GM18519 (cell line): ENCODE measurements at regions not wholly inside any gene's neighbourhood (a gene's known extent, or its start where the extent isn't known, plus 50 kb on each side); places are given as distances from the start of the nearest gene placed in this dataset.

Experiments used
- ATAC-seq: cut with Tn5 transposase; IDR thresholded peaks from one replicate; pipeline ENCODE4 v1.9.1; 2021; ENCODE audit warnings: mild to moderate bottlenecking, moderate library complexity; ENCODE audit not compliant: unreplicated experiment, low FRiP score

DNA sequence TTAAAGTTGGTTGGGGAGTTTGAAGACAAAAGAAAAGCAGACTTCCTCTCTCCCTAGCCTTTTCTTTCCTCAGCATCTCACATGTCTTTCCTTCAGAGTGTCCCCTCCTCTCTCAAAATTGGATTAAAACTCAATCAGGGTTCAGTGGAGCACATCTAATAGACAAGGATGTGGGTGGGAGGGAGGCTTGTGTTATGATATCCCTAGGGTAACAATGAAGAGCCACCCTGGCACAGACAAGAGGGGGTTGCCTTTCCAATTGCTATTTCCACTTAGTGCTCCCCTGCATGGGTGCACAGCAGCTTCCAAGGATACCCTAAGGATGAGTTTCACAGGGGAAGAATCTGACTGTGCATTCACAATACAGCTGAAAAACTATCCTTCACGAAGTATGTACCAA, 585.2 kb upstream of the C9orf72 start:
- no peak for ATAC-seq

DNA sequence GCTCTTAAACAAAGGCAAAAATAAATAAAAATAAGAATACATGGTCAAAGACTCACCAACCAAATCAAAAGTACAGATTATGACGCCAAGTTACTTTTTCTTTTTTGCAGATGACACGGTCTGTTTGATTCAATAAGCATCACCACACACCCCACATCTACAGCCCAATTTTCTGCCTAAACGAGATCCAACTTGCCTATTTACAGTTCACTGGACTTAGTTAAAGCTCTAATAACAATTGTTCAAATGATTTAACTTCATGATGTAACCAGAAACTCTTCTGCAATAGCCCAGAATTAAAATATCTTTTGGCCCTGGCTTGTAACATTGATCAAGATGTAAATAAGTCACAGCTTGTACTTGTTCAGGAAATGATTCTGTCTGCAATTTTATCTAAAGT, 590.3 kb upstream of the C9orf72 start:
- ATAC-seq: no peak

DNA sequence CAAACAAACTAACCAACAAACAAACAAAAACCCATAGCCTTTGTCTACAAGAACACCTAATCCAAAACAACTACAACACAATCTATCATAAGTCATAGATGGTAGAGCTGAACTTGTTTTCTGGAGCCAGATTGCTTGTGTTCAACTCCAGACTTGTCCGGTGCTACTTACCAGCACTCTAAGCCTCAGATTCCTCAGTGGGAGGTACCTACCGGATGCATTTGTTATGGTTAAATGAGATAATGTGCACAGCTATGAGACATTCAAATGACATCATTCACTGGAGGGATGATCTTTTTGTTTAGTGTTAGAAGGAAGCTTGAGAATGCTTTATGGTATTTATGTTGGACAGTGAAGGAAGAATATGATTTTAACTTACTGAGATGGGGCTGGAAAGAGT, 592.9 kb upstream of the C9orf72 start:
- no peak for ATAC-seq

DNA sequence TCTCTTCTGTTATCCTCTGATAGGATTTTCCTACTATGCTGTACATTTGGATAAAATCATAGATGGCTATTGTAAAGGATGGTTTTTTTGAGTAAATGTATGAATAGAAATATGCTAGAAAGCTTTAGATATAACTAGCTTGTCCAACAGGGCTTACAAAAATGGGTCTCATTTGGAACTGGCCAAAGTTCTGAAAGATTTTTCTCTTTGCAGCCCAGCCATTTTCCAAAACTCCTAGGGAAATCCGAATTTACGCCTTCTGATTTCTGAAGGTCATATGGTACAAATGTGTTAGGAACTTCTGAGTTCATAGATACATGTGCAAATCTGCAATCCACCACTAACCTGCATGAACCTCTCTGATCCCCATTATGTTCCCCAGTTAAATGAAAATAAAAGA, 603.9 kb upstream of the C9orf72 start:
- ATAC-seq: no peak

DNA sequence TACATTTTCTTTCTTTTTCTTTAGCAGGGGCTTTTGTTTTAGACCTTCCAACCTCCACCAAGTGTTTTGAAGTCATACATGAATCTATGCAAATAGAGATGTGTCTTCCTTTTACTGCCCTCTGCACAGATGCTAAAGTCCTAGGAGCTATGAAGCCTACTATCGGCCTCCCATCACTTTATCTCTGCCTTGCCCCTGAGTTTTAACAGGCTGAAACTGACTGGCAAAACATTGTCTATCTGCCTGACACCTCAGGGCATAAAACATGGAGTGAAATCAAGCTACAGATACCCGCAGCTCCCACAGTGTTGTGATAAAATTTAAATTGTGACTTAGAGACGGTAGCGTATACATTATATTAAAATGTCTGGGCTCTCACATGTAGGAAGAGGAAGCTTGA, 604.6 kb upstream of the C9orf72 start:
- ATAC-seq: no peak

DNA sequence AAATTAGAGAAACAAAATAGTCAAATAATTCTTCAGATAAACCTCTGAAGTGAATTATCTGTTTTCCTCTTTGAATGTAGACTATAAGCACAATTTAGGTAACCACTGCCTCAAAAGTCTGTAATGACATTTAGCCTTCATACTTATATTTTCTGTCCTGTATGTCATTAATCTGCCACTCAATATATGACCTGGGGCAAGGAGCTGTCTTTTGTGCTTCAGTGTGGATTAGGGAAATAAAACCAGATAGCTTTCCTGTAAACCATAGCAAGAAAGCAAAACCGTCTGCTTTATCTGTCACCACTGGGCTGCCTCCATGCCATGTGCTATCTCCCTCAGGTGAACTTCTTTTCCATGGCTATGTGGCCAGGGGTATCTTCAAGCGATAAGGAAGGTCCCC, 606.6 kb upstream of the C9orf72 start:
- ATAC-seq: no peak

DNA sequence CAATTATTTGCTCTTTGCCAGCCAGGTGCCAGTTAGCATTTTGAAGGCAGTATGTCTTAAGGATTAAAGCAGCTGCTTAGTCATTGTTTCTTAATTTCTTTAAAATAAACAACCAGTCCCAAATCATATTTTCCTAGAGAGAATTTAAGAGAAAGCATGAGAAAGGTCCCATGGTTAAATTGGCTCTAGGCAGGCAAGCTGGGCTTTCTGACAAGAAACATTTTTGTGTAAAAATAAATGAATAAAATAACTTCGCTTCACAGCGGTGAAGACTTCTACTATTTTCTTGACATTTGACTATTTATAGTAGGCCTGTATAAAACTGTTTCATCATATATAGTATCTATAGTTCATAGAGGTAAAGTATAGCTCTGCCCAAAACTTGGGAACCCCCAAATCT, 617.7 kb upstream of the C9orf72 start:
- no peak for ATAC-seq

DNA sequence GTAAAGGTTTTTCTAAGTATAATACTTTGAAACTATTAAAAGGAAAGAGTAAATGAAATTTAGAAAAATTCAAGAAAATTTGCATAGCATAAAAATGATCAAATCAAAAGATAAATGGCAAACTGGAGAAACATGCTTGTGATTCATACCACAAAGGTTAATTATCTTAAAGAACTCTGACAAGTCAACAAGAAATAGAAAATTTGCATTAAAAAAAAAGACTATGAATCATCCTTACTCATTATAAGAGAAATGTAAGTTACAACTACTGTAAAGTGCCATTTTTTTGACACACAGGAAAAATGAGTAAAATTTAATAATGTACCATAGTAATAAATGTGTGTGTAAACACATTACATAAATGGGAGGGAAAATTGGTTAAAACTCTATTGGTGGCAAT, 624.4 kb upstream of the C9orf72 start:
- no peak for ATAC-seq

DNA sequence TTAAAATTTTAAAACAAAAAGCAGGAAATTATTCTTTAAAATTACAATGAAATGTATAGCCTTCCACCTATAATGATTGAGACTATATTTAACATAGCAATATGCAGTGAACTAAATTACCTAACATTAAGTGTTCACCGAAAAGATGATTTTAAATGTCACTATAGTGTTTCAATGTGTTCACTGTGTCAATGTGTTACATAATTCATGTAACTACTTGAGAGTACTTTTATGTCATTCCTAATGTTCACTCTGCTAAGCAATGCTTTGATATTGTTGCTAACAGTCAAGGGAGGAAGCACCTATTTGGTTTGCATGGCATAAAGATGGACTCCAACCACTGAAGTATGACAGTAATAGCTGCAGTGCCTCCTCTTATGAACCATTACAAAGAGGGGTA, 629.8 kb upstream of the C9orf72 start:
- no peak for ATAC-seq

DNA sequence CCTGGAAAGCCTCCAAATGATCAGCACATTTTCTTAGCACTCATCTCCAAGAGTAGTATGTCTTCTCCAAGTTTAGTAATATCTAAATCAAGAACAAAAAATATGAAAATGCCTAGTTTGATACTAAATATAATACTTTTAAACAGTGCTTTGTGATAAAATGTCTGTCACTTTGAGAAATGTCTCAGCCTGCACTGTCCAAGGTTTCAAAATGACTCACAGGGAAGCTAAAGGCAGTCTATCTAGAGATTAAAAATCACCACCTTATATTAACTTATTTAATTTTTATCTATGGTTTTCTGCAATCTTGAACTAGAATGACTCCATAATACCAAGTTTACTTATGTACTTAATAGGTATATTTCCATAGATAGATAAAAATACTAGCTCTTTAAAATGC, 633.0 kb upstream of the C9orf72 start:
- no peak for ATAC-seq

DNA sequence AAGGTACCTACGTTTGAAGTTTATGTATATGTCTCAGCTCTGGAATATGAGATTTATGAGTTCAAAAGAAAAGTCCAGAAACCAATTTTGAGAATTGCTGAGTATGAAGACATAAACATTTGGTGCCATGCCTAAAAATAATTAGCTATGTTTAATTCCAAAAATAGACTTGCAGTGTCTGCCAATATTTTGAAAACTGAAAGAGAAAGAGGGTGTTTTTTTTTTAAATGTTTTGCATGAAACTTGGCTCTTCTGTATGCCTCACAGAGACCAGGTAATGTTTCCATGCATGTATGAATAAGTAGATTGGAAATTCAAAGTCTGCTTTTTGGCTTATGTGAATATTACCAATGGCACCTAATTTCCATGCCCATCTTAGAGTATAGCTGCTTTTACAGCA, 634.4 kb upstream of the C9orf72 start:
- no peak for ATAC-seq

DNA sequence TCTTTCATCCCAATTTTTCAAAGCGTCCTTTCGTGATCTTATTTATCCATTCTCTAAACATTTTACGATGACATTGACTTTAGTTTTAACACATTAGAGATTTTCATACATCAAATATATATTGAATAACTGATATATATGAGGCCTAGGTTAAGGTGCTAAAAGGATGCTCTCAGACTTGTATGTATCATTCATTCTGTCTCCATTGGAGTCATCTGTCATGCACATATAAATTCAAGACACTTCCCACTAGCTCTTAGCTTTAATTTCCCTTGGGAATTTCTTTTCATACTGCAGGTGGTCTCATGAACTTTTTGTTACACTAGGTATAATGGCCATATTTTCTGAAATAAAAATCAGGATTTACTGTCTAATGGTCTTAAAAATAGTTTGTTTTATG, 635.8 kb upstream of the C9orf72 start:
- ATAC-seq: no peak

DNA sequence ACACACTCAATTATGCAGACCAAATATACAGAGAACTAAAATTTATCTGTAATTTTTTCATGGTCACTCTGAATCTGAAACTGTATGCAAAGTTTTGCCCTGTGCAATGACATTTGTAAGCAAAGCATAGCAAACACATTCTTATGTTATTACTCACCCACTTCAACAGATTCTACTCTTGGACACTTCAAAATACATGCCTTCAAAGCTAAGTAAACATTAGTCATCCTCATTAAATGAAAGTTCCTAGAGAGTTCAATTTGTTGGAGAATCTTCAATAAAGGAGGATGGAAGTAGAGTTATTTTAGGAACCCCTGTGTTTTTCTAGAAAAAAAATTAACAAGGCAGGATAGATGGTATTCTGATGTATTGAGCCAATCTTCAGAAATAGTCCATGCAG, 639.7 kb upstream of the C9orf72 start:
- ATAC-seq: no peak

DNA sequence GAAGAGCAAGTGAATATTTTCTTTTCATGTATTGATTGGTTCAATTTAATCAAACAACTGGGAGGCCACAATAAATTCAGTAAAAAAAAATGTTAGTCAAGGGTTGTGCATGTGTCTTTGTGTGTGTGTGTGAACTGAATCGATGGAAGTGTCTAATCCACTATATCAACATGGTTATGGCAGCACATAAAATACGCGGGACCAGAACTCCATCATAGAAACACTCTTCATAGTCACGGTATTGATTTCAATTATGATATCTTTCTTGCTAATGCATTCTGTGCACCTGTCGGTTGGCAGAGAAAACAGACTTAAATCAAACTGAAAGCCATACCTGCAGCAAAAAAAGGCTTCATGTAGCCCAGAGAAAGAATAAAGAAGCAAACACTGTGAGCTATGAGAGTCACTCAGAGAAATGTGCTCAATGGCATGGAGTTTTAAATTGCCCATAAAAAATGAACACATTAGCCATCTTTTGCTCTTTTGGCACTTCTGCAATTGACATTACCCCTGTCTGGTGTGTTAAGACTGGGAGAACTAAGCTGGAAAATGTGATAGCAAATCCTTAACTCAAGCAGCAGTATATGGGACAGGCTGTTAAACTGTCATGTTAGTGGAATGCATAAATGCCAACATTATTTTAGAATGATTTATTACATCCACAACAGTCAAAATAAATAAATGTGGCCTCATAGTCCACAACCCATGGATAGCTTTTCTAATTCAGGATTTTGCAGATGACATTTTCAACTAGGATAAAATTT, 642.4 kb upstream of the C9orf72 start:
- ATAC-seq: no peak

DNA sequence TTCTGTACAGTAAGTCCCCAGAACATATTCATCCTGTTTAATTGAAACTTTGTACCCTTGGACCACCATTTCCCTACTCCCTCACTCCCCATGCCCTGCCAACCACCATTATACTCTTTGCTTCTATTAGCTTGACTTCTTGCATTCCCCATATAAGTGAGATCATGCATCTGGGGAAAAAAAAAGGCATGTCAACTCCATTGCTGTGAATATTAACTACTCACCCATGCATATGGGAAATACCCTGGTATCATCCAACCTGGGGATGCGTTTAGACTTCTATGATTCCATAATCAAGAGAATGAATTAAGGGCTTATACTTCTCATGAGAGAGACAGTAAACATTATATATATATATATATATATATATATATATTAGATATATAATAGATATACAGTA, 659.4 kb upstream of the C9orf72 start:
- ATAC-seq: no peak

DNA sequence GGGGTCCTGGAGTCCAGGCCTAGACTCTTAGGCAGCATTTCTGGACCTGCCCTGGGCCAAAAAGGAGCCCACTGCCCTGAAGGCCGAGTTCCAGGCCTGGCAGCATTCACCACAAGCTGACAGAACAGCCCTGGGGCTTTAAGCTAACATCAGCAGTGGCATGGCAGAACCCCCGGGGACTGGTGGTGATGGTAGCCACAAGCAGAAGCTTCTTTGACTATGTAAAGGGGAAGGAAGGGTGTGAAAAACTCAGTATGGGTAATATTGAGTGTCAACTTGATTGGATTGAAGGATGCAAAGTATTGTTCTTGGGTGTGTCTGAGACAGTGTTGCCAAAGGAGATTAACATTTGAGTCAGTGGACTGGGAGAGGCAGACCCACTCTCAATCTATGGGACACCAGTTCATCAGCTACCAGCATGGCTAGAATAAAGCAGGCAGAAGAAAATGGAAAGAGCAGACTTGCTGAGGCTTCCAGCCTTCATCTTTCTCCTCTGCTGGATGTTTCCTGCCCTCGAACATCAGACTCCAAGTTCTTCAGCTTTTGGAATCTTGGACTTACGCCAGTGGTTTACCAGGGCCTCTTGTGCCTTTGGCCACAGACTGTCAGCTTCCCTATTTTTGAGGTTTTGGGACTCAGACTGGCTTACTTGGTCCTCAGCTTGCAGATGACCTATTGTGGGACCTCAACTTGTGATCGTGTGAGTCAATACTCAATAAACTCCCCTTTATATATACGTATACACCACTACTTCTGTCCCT, 661.0 kb upstream of the C9orf72 start:
- no peak for ATAC-seq

DNA sequence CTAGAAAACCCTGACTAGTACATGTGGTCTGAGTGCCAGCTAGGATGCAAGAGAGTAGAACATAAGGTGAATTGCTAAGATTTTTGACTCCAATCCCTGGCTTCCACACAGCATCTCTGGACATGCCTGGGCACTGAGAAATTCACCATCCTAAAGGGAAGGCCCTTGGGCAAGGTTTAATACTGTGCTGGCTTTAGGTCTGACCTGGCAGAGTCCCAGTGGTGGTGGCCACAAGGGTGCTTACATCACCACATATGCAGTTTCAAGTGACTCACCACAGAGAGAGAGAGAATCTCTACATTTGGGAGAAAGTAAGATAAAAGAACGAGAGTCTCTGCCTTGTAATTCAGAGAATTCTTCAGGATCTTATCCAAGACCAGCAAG, 661.6 kb upstream of the C9orf72 start:
- ATAC-seq: no peak

DNA sequence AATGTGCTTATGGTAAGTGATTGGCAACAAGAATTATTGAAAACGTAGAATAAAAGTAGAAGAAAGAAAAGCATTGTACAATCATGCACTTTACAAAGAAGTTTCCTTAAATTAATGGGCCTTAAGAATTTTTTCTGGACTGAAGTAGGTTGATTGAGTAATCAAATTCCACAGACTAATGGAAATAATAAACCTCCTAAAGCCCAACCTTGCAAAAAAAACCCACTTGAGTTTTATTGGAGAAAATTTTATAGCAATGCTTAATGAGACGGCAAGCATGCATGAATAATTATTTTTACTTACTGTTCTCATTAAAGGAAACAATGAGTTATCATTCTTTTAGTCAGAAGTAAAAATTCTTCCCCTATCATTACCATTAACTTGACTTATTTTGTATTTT, 676.1 kb upstream of the C9orf72 start:
- no peak for ATAC-seq

DNA sequence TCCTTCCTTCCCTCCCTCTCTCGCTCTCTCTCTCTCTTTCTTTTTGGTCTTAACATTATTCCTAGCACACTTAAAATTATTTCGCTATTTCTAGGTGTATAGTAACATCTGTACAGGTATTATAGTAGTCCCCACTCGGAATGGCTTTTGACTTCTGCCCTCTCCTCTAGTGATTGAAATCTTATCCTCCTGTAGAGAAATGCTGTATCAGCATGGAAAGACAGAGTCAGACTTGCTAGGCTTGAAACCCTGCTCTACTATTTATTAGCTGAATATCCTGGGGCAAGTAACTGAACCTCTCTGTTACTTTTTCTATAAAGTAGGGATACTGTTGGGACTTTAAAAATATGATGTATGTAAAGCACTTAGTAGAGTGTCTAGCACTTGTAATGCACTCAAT, 681.9 kb upstream of the C9orf72 start:
- no peak for ATAC-seq

DNA sequence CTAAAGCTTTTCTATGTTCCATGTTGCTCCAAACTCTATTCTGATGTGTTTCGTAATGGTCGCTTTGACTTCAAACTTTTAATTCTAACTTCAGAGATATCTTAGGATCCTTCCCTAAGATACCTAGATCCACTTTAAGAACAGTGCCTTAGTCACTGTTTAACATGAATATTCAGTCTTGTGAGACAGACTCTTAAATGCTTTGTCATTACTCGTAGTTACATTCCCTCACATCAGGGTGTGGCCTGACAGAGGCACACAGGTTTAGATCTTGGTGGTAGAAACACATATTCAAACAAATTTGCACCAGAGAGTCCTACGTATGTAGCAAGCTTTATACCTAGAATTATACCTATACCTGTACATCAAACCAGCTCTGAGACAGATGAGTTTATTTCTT, 687.0 kb upstream of the C9orf72 start:
- no peak for ATAC-seq

DNA sequence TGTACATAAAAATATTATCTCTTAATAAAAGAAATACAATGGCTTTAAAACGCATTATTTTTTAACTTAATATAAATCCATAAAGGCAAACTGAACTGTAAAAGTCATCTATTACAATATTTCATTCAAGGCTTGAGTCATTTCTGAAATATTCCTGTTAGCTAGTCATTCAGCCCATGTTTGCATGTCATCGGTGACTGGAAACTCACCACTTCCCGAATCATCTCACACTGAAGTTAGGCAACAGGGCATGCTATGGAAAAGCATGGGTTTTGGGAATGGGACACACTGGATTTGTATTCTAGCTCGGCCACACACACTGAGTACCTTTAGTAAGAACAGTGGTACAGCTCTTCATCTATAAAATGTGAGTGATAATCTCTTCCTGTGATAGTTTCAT, 691.1 kb upstream of the C9orf72 start:
- ATAC-seq: no peak

DNA sequence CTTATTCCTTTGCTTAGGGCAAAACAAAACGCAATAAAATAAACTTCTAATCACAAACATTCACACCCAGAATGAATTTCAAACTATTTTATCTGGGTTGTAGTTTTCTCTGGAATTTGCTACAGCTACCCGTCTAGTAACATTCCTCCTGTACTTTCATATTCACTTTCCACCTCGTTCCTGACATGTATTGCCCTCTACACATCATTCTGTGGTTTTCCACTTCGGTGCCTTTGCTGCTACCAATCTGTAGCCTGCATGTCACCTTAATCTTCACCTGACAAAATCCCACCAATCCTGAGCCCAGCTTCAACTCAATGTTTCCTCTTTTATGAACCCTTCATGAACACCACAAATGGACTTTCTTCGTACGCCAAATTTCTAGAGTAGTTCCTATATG, 694.1 kb upstream of the C9orf72 start:
- ATAC-seq: no peak
